PC-9 (cell line): ENCODE measurements at regions not wholly inside any gene's neighbourhood (a gene's known extent, or its start where the extent isn't known, plus 50 kb on each side); places are given as distances from the start of the nearest gene placed in this dataset.

Experiments used
- EZH2 ChIP-seq: fragments of 200-600 bp; sonication (generic); IDR thresholded peaks from 2 replicates; pipeline ENCODE4 v1.8.0; 2017; ENCODE audit warnings: antibody characterized with exemption, low read depth
- TF ChIP-seq, protein P1 (sequence below): fragments of 200-600 bp; sonication (generic); conservative IDR thresholded peaks from 2 replicates; pipeline ENCODE4 v1.6.1; 2017; ENCODE audit warnings: mixed run types, antibody characterized with exemption, mild to moderate bottlenecking, moderate library complexity

DNA sequence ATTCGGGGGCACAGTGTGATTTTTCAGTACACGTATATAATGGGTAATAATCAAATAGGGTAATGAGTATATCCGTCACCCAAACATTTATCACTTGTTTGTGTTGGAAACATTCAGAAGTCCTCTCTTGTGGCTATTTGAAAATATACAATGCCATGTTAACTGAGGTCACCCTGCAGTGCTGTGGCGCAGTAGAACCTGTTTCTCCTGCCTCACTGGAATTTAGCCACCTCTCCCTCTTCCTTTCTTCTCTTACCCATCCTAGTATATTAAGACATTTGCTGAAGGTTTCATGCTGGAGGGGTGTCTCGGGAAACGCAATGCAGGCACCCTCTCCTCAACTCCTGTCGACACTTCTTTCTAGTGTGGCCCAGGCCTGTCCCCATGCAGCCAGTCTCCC, 425.3 kb upstream of the MKI67 start:
- TF ChIP-seq, protein P1, sequence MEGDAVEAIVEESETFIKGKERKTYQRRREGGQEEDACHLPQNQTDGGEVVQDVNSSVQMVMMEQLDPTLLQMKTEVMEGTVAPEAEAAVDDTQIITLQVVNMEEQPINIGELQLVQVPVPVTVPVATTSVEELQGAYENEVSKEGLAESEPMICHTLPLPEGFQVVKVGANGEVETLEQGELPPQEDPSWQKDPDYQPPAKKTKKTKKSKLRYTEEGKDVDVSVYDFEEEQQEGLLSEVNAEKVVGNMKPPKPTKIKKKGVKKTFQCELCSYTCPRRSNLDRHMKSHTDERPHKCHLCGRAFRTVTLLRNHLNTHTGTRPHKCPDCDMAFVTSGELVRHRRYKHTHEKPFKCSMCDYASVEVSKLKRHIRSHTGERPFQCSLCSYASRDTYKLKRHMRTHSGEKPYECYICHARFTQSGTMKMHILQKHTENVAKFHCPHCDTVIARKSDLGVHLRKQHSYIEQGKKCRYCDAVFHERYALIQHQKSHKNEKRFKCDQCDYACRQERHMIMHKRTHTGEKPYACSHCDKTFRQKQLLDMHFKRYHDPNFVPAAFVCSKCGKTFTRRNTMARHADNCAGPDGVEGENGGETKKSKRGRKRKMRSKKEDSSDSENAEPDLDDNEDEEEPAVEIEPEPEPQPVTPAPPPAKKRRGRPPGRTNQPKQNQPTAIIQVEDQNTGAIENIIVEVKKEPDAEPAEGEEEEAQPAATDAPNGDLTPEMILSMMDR: no peak
- TF ChIP-seq EZH2: no peak
